GM21367 (cell line): ENCODE measurements at regions not wholly inside any gene's neighbourhood (a gene's known extent, or its start where the extent isn't known, plus 50 kb on each side); places are given as distances from the start of the nearest gene placed in this dataset.

Experiments used
- ATAC-seq: cut with Tn5 transposase; IDR thresholded peaks from one replicate; pipeline ENCODE4 v1.9.1; 2021; ENCODE audit not compliant: unreplicated experiment

DNA sequence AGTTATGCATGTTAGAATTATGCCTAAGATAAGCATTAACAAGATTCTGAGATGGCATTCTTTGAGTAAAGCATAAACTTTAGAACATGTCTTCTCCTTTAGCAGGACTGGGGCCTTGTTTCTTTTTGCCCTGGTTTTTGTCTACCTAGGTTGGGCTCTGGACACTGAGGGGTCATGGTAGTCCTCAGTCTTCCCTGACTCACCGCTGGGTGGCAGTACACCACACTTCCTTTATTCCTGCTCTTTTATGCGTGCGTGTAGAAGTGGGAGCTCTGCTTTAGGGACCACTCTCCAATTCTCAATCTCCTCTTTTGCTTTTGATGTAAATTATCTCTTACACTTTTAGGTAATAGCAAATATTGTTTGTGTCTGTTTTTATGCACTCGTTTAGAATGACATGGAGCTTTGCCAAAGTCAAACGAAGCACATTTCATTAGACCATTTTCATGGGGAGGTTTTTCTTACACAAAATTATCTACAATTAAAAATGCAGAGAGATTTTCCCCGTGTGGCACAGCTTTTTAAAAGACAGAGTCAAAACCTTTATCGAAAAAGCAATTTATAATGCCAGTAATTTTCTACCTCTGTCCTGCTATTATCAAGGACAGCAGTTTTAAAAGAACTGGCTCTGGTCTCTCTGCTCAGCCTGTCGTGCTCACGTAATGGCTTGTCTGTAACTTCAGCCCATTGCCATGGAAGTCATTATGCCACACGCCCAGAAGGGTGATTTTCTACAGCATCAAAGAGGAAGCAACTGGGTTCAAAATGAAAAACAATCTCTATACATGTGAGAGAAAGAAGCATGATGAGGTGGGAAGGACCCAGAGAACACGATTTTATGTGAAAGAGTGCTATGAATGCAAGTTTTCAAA lies 413.9 kb downstream of the COG6 start:
- no peak for ATAC-seq

- no peak for ATAC-seq
These were observed 414.9 kb downstream of the COG6 start for GRCh38 chr13:40070357-40070756.

DNA sequence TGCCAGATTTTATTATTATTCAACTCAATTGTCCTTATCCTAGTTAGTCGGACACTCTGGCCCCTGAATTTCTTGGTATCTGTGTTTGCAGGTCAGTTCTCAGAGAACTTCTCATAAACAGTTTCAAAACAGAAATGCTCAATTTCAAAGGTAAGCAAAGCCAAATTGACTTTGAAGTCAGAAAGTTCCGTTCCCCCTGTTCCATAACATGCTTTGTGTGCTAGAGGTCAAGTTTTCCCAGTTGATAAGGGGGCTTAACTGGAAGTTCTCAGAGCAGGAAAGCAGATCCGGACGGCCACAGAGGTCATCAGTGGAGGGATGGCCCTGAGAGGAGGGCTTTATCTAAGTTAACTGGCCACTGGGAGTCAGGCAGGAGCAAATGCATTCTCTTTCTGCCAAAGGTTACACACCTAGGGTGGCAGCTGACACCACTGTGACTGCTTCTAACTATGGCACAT lies 417.2 kb downstream of the COG6 start:
- no peak for ATAC-seq

DNA sequence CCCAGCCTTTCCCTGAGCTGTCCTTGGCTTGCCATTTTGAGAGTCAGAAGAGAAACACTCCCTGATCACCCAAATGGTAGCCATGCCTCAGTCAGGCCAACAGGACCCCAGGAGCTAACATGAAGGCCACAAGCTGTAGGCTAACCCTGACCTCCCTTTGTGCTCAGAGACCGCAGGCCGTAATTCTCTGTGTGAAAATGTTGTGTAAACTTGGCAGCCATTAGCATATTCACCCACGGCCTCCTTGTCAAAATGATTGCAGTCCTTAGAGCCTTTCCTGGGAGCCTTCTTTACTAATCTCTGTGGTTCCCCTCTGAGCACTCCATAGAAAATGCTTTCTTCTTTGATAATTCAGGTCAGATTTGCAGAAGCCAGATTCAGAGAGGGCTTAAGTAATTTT lies 418.9 kb downstream of the COG6 start:
- no peak for ATAC-seq

DNA sequence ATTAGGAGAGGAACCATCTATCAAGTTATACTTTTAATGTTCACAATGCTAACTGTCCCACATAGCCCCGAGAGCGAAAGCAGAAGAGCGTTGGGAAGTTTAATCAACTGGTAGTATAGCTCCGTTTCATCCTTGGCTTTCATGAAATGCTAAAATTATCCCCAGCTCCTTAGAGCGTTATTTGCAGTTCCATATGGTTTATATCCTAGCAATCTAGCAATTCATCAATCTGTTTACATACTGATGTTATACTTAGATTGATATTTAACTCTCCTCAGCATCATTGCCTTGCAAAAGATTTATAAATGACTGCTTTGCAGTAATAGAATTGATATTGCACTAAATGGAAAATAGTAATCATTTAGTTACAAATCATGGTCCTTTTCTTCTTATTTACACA lies 419.8 kb downstream of the COG6 start:
- ATAC-seq, result no peak

DNA sequence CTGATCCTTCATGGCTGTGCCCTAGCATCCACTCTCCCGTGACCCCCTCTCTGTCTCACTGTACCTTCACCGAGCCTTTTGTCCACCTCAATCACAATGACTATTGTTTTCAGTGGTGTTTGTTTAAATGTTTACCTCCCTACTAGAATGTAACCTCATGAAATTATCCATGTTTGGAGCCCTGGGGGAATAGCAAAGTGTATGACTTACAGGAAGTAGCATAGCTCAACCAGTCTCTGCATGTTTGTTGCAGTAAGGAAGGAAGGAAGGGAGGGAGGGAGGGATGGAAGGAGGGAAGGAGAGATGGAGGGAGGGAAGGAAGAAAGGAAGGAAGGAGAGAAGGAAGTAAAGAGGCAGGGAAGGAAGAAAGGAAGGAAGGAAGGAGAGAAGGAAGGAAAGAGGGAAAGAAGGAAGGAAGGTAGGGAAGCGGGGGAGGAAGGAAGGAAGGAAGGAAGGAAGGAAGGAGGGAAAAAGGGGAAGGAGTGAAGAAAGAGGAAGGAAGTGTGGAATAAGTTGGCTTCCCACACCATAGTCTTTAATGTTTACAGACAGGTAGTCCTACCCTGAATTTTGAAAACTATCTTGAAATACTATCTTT lies 421.4 kb downstream of the COG6 start:
- ATAC-seq, result no peak

- no peak for ATAC-seq
These were observed 422.1 kb downstream of the COG6 start for GRCh38 chr13:40077396-40078027.

DNA sequence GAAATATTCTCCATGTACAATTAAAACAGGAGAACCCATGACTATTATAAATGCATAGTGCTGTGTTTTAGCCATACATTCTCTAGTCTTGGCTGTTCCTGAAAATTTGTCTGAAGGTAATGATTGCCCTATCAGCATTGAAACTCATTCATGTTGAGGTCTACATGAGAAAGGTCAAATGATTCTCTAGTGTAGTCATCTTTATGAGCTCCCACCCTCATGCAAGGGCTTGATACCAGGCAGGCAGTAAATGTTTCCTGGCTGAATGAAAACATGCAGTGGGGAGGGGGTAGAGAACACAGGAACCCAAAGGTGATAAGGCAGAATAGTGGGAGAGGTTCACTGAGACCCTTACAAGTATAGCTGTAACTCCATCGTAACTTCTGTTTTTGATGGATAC lies 424.3 kb downstream of the COG6 start:
- ATAC-seq, result no peak

GRCh38 chr13:40080676-40081075 lies 425.2 kb downstream of the COG6 start:
- no peak for ATAC-seq

- no peak for ATAC-seq
These were observed 427.2 kb downstream of the COG6 start for GRCh38 chr13:40082639-40083038.

GRCh38 chr13:40083841-40084240 lies 428.4 kb downstream of the COG6 start:
- ATAC-seq, result no peak

- ATAC-seq, result no peak
These were observed 429.5 kb downstream of the COG6 start for GRCh38 chr13:40084934-40085333.

DNA sequence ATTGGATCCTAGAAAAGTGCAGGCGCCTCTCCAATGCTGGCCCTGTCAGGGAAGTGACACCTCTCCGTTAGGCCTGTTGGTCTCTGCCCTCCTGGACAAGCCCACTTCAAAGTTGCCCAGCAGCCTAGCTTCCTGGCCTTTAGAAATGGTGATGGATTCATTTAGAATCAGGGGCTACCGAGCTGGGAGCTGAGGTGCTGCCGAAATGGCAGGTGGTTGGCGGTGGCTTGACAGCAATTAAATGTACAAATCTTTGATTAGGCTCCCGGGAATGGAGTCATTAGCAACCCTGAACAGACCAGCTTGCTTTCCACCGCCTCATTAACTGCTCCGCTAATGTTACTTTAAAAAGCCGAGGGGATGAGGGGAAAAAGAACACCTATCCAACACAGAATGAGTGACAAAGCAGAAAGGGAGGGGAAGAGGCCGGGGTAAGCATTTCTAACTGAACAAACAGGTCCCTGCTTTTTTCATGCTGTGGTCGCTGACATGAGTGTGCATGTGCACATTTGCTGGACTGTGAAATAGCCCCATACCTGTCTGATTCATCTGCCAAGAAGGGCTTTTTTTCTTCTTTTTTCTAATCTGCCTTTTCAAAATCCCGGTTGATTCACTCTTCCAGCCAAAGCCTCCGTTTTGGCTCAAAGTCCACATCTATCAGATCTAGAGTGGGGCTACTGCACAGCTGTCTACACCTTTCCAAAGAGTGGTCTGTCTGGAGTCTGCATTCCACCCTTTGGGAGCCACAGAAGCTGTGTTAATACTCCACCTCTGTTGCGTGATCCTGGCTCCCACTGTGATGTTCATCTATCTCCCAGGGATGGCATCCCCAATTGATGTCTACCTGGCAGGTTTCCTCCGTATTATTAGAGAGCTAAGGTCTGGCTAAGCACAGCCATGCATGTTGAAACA lies 431.9 kb downstream of the COG6 start:
- ATAC-seq, result no peak

DNA sequence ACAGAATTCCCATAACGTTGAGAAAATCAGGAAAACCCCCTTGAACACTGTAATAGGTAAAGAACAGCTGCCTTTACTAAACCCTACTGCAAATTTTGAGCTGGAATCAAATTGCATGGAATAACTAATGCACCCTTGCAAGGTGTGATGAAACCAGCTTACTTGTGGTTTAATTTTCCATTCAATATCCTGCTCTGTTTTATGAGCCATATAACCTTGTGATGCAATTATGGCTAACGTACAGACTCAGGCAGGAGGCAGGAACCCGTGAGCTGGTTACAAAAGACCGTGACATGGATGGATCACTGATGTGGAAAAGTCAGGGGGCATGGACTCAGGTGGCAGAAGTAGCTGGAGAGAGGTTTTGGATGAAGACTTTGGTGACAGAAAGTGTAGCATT lies 438.6 kb downstream of the COG6 start:
- no peak for ATAC-seq

DNA sequence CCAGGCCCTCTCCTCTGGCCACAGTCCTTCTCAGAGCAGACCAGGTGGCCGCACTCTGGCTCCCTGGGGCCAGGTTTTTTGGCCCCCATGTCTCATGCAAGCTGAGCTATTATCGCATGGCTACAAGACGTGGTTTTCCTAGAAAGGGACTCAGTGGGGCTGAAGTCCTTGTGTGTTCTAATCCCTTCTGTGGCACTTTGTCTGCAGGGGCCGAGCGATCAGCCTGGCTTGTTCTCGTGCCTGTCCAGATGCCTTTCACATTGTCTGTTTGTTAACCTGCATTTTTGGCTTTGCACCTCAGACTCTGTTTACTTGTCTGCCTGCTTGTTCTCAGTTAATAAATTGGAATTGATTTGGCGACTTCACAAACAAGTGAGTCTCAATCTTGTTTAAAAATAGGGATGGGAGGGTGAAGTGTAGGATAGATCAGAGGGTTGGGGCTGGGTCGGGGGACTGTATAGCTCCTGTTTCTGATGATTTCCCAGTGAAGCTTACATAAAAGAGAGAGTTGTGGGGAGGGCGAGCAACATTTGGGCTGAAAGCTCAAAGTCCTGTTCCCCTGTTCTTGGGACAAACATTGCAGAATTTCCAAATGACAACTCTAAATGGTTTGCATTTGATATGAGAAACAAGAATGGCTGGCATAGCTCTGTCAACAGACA lies 440.4 kb downstream of the COG6 start:
- ATAC-seq, result no peak

- ATAC-seq, result no peak
These were observed 441.0 kb downstream of the COG6 start for GRCh38 chr13:40096357-40096901.

DNA sequence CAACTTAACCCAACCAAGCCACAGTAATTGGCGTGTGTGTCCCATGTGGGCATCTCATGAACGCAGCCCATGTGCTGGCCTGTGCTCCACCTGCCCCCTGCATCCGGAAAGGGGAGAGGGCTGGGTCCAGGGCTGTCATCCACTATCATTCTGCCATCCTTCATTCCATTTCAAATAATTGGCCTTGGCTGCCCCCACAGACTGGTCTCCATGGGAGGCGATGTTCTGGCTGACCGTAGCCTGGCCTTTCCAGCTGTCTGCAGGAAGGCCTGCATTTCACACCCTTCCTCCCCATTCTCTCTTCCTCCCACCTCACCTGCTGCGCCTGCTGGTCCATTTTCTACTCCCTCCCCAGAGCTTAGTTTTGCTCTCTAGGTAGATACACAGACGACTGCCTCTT lies 442.8 kb downstream of the COG6 start:
- ATAC-seq, result no peak

GRCh38 chr13:40101708-40102359 lies 446.4 kb downstream of the COG6 start:
- ATAC-seq, result peak; percentile 83

- ATAC-seq, result no peak
These were observed 446.9 kb downstream of the COG6 start for GRCh38 chr13:40102360-40102727.

DNA sequence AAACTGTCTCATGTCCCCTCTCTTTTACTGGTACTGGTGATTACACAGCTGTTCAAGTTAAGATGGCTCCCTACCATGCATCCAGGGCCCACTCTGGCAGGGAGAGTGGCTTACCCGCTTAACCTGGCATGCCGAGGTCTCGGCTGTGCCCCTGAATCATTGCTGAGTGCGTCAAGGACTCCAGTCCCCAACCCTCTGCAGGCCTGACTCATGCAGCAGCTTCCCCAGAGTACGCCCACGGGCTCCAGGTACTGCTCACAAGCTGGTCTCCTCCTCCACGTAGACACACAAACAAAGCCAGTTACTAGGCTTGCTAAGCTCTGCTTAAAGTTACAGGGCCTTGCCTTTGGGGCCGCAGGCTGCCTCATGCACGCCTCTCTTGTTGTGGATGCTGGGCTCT lies 447.4 kb downstream of the COG6 start:
- ATAC-seq, result no peak
